Natural killer cell (primary cell): ENCODE measurements at regions not wholly inside any gene's neighbourhood (a gene's known extent, or its start where the extent isn't known, plus 50 kb on each side); places are given as distances from the start of the nearest gene placed in this dataset.

Experiments used
- ATAC-seq, 3 donors: fragments of 150-1000 bp in 2 of 3; fragments of 200-7000 bp in 1 of 3; cut with Tn5 transposase; 1 replicate in 1 of 3; 2 replicates in 2 of 3; pipeline ENCODE4 v1.10.0; 2021; ENCODE audit warnings: mild to moderate bottlenecking in 2 of 3, moderate library complexity in 2 of 3
- DNase-seq, 2 donors: peaks; one replicate each; pipeline versions ENCODE4 v3.0.0 to v3.0.0-alpha.2; 2013 to 2021; ENCODE audit warnings: mixed read lengths in 1 of 2
- H3K27ac ChIP-seq: one replicate; pipeline ENCODE4 v1.5.1; 2013; ENCODE audit warnings: mild to moderate bottlenecking, low read length
- H3K27me3 ChIP-seq: one replicate; pipeline ENCODE4 v1.6.1; 2013; ENCODE audit warnings: low read length; ENCODE audit not compliant: control insufficient read depth, insufficient read depth
- H3K36me3 ChIP-seq: one replicate; pipeline ENCODE4 v1.6.1; 2013; ENCODE audit warnings: low read length; ENCODE audit not compliant: control insufficient read depth, insufficient read depth
- H3K4me1 ChIP-seq: one replicate; pipeline ENCODE4 v1.6.1; 2013; ENCODE audit warnings: low read length; ENCODE audit not compliant: control insufficient read depth, insufficient read depth
- H3K4me3 ChIP-seq: one replicate; pipeline ENCODE4 v1.5.1; 2013; ENCODE audit warnings: low read length
- H3K9me3 ChIP-seq: one replicate; pipeline ENCODE4 v1.6.1; 2013; ENCODE audit warnings: low read length; ENCODE audit not compliant: control insufficient read depth, insufficient read depth
- H3K27ac Mint-ChIP-seq, 2 donors: one replicate each; pipeline ENCODE4 v1.8.0; 2022; ENCODE audit warnings: mild to moderate bottlenecking in 2 of 2, mixed read lengths in 2 of 2, moderate library complexity in 1 of 2
- H3K27me3 Mint-ChIP-seq, 2 donors: one replicate each; pipeline ENCODE4 v1.8.0; 2022; ENCODE audit warnings: low read depth in 2 of 2, mixed read lengths in 2 of 2
- H3K36me3 Mint-ChIP-seq: one replicate; pipeline ENCODE4 v1.8.0; 2022; ENCODE audit warnings: mixed read lengths
- H3K4me1 Mint-ChIP-seq, 2 donors: one replicate each; pipeline ENCODE4 v1.8.0; 2022; ENCODE audit warnings: mixed read lengths in 2 of 2
- H3K4me3 Mint-ChIP-seq: one replicate; pipeline ENCODE4 v1.8.0; 2022; ENCODE audit warnings: mild to moderate bottlenecking, moderate library complexity, mixed read lengths
- H3K9me3 Mint-ChIP-seq, 2 donors: one replicate each; pipeline ENCODE4 v1.8.0; 2022; ENCODE audit warnings: mixed read lengths in 2 of 2
- WGBS: methylation state at CpG from one replicate; pipeline ENCODE4 v1.1.7; 2013; ENCODE audit warnings: missing lambda C conversion rate; ENCODE audit not compliant: insufficient coverage; 5-methylcytosine and 5-hydroxymethylcytosine counted together
- intact Hi-C: fragments of 100-400 bp; cut with micrococcal nuclease; formaldehyde crosslinking; loops from one replicate; pipeline ENCODE4 v1.14.2; 2022
- TF ChIP-seq, protein P1 (sequence below): fragments of 200-600 bp; IDR thresholded peaks from one replicate; pipeline ENCODE4 v1.8.0; 2022; ENCODE audit warnings: antibody characterized with exemption

DNA sequence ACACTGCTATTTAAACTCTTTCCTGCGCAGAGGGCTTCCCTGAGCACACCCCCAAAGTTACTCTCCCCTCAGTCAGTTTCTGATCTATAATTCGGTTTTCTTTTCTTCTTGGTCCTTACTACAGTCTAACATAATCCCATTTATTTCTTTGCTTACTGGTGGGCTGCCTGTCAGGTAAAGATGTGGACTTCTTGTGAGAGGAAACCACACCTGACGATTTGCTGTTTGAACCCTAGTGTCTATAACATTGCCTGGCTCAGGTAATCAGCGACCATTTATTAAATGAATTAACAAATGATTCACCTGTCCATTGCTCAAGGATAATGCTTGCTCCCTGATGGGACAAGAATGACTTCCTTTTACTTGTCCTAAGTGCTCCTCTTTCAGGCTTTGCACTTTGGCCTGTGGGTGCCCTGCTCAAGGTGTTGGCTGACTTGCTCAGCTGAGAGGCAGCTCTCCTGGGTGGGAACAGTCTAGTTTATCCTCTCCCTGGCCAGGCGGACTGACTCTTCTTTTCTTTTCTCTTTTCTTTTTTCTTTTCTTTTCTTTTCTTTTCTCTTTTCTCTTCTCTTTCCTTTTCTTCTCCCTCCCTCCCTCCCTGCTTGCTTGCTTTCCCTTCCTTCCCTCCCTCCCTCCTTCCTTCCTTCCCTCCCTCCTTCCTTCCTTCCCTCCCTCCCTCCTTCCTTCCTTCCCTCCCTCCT, 233.1 kb downstream of the BCAS1 start:
- H3K9me3 Mint-ChIP-seq: peaks cover 3 to 4% of the 10 kb centered on the region in 2 donors
- intact Hi-C loops: no loop called here
- H3K4me3 Mint-ChIP-seq: peak overlapping the region; percentile 7
- H3K36me3 ChIP-seq: no peaks in the 10 kb centered on the region
- no peaks in the 10 kb centered on the region for H3K27me3 Mint-ChIP-seq
- H3K4me1 ChIP-seq: peaks cover 79% of the 10 kb centered on the region
- DNase-seq (no peak), ATAC-seq (no peak)
- peak overlapping the region; percentile 11 for H3K27ac ChIP-seq
- TF ChIP-seq, protein P1, sequence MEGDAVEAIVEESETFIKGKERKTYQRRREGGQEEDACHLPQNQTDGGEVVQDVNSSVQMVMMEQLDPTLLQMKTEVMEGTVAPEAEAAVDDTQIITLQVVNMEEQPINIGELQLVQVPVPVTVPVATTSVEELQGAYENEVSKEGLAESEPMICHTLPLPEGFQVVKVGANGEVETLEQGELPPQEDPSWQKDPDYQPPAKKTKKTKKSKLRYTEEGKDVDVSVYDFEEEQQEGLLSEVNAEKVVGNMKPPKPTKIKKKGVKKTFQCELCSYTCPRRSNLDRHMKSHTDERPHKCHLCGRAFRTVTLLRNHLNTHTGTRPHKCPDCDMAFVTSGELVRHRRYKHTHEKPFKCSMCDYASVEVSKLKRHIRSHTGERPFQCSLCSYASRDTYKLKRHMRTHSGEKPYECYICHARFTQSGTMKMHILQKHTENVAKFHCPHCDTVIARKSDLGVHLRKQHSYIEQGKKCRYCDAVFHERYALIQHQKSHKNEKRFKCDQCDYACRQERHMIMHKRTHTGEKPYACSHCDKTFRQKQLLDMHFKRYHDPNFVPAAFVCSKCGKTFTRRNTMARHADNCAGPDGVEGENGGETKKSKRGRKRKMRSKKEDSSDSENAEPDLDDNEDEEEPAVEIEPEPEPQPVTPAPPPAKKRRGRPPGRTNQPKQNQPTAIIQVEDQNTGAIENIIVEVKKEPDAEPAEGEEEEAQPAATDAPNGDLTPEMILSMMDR: no peak
- H3K4me3 ChIP-seq: no peak overlapping the region
- peaks cover 62 to 72% of the 10 kb centered on the region in 2 donors for H3K4me1 Mint-ChIP-seq
- no peaks in the 10 kb centered on the region for H3K36me3 Mint-ChIP-seq
- peak overlapping the region; percentile 84 to 89 for H3K27ac Mint-ChIP-seq
- no peaks in the 10 kb centered on the region for H3K27me3 ChIP-seq
- 86% methylated on average over 5 of the region's 5 CpGs for WGBS
- H3K9me3 ChIP-seq: no peaks in the 10 kb centered on the region

DNA sequence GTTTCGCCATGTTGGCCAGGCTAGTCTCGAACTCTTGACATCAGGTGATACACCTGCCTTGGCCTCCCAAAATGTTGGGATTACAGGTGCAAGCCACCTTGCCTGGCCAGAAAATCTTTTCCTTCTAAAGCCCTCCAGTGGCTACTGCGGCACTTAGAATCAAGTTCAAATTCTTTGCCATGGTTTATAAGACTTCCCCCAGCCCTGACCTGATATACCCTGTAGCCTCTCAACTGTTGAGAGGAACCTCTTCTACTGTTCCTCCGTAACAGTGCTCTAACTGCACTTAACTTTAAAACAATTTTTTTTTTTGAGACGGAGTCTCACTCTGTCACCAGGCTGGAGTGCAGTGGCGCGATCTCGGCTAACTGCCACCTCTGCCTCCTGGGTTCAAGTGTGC, 235.6 kb downstream of the BCAS1 start:
- Mint-ChIP-seq H3K9me3 (peaks cover 3 to 4% of the 10 kb centered on the region in 2 donors), H3K27me3 (no peaks in the 10 kb centered on the region), H3K36me3 (no peaks in the 10 kb centered on the region), H3K4me3 (peak overlapping the region; percentile 35), H3K27ac (peak overlapping the region; percentile 88 to 89), H3K4me1 (peaks cover 49 to 61% of the 10 kb centered on the region in 2 donors)
- ATAC-seq (no peak), DNase-seq (no peak)
- Histone ChIP-seq H3K27me3 (no peaks in the 10 kb centered on the region), H3K36me3 (no peaks in the 10 kb centered on the region), H3K27ac (peak overlapping the region; percentile 75), H3K9me3 (no peaks in the 10 kb centered on the region), H3K4me1 (peaks cover 62% of the 10 kb centered on the region), H3K4me3 (no peak overlapping the region)
- TF ChIP-seq, protein P1: no peak
- WGBS: 89% methylated on average over 8 of the region's 8 CpGs
- intact Hi-C loops: loop anchor here (1.0 kb wide), 1 partner anchor 83 kb away; no protein-coding TSS in a partner anchor

DNA sequence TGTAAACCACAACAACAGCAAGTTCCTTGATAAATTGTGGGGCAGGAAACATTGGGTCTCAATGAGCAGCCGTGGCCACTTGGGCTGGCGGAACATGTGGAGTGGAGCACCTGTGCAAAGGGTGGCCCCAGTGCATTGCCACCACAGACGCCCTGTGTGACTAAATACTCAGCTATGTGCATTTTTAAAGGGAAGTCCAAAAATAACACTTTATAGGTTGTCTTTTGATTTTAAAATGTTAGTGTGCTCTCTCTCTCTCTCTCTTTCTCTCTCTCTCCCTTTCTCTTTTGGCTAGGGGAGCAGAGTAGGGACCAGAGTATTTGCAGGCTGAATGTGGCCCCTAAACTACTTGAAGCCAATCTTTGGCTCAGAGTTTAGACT, 236.3 kb downstream of the BCAS1 start:
- WGBS: 11% methylated on average over 3 of the region's 3 CpGs
- H3K4me1 Mint-ChIP-seq: peaks cover 49 to 61% of the 10 kb centered on the region in 2 donors
- DNase-seq (no peak), ATAC-seq (peak in 2 of 3 donors; percentile 13 to 14)
- Histone ChIP-seq H3K4me3 (no peak overlapping the region), H3K9me3 (no peaks in the 10 kb centered on the region), H3K4me1 (peaks cover 60% of the 10 kb centered on the region), H3K27ac (peak overlapping the region; percentile 75), H3K36me3 (no peaks in the 10 kb centered on the region), H3K27me3 (no peaks in the 10 kb centered on the region)
- peak overlapping the region; percentile 45 for H3K4me3 Mint-ChIP-seq
- H3K27ac Mint-ChIP-seq: peak overlapping the region; percentile 76 to 88
- H3K27me3 Mint-ChIP-seq: no peaks in the 10 kb centered on the region
- peaks cover 3 to 4% of the 10 kb centered on the region in 2 donors for H3K9me3 Mint-ChIP-seq
- intact Hi-C loops: no loop called here
- no peaks in the 10 kb centered on the region for H3K36me3 Mint-ChIP-seq
- TF ChIP-seq, protein P1: no peak
